GM13976 (cell line): ENCODE measurements at regions not wholly inside any gene's neighbourhood (a gene's known extent, or its start where the extent isn't known, plus 50 kb on each side); places are given as distances from the start of the nearest gene placed in this dataset.

Experiments
- DNase-seq: peaks from one replicate; pipeline ENCODE4 v3.0.0; 2012; ENCODE audit warnings: low spot score
- in situ Hi-C: fragments of 300-500 bp; cut with MboI; formaldehyde crosslinking; loops from one replicate; pipeline ENCODE4 v1.12.0; 2022; ENCODE audit warnings: low sequenced_read_pairs, mixed read lengths, inconsistent platforms; ENCODE audit not compliant: unreplicated experiment
- TF ChIP-seq, protein P1 (sequence below): IDR thresholded peaks from 2 replicates; pipeline ENCODE4 v1.5.1; 2012; ENCODE audit warnings: borderline replicate concordance, mild to moderate bottlenecking; ENCODE audit not compliant: insufficient read depth; ENCODE audit errors: extremely low read depth, missing control alignments, control extremely low read depth

- in situ Hi-C loops, result no loop called here
- TF ChIP-seq, protein P1, sequence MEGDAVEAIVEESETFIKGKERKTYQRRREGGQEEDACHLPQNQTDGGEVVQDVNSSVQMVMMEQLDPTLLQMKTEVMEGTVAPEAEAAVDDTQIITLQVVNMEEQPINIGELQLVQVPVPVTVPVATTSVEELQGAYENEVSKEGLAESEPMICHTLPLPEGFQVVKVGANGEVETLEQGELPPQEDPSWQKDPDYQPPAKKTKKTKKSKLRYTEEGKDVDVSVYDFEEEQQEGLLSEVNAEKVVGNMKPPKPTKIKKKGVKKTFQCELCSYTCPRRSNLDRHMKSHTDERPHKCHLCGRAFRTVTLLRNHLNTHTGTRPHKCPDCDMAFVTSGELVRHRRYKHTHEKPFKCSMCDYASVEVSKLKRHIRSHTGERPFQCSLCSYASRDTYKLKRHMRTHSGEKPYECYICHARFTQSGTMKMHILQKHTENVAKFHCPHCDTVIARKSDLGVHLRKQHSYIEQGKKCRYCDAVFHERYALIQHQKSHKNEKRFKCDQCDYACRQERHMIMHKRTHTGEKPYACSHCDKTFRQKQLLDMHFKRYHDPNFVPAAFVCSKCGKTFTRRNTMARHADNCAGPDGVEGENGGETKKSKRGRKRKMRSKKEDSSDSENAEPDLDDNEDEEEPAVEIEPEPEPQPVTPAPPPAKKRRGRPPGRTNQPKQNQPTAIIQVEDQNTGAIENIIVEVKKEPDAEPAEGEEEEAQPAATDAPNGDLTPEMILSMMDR, result no peak
- DNase-seq, result no peak
These were observed 819.2 kb downstream of the NLGN4Y start for GRCh38 chrY:15343522-15343921.

DNA sequence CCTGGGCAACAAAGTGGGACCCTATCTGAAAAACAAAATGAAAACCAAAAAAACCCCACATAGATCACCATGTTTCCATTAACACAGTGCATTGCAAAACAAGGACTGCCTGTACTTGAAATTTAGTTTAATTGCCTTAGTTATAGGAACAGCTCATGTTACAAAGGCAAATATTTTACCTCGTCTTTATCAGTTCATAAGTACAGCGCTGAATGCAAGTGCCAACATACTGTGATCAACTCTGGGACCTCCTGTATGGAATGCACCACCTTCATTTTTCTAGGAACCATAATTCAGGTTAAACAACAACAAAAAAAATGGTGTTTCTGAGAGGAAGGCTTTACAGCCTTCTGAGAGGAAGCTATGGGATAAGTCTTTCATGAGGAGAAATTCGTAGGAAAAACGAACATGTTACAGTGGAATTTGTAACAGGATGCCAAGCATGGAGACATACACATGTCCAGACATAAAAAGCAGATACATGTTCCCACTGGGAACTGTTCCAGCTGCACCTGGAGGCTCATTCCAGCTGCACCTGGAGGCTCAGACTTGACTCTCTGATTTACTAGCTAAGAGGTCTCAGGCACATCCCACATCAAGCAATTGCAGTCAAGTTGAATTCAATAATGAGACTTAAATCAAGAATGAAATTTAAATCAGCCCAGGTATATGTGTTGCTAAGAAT, 821.3 kb downstream of the NLGN4Y start:
- no peak for DNase-seq
- TF ChIP-seq, protein P1, result no peak
- in situ Hi-C loops, result no loop called here

GRCh38 chrY:15349351-15349750, 825.0 kb downstream of the NLGN4Y start:
- TF ChIP-seq, protein P1, result no peak
- in situ Hi-C loops, result no loop called here
- no peak for DNase-seq

DNA sequence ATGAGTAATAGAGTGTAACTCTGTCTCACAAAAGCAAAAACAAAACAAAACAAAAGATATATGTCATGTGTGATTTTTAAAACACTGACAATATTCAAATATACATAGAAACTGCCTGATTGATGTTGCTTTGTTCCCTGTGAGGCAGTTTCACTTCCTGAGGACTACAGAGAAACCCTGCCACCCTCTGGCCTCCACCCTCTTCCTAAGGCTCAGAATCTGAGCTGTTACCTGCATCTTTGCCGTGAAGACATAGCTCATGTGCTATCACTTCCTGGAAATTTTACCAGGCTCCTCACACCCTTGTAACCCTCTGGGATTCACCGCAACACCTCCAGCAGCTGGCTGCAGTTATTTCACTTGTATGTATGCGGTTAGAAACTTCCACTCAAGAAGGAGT, 831.0 kb downstream of the NLGN4Y start:
- no peak for DNase-seq
- TF ChIP-seq, protein P1, result no peak
- in situ Hi-C loops, result no loop called here

- DNase-seq, result no peak
- TF ChIP-seq, protein P1, result no peak
- in situ Hi-C loops, result no loop called here
These were observed 836.1 kb downstream of the NLGN4Y start for GRCh38 chrY:15360471-15360870.

DNA sequence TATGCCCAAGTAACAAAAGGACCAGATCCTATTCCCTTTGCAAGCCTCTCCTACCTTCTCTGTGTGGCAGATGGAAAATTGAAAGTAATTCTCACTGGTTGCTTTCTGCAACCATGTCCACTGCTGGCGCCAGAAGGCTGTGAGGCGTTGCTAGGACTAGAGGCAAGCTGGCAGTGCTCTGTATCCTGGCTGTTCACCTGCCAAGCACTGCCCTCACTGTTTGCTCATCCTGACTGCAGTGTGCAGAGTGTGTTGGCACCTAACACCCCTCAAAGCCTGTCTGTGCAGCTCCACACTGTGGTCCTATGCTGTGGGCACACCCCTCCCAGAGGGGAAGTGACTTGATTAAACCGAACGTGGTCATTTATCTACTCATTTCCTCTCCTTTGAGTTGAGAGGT, 840.7 kb downstream of the NLGN4Y start:
- TF ChIP-seq, protein P1, result no peak
- in situ Hi-C loops, result no loop called here
- no peak for DNase-seq
